ENCODE measurements at regions not wholly inside any gene's neighbourhood (a gene's known extent, or its start where the extent isn't known, plus 50 kb on each side); places are given as distances from the start of the nearest gene placed in this dataset.

DNA sequence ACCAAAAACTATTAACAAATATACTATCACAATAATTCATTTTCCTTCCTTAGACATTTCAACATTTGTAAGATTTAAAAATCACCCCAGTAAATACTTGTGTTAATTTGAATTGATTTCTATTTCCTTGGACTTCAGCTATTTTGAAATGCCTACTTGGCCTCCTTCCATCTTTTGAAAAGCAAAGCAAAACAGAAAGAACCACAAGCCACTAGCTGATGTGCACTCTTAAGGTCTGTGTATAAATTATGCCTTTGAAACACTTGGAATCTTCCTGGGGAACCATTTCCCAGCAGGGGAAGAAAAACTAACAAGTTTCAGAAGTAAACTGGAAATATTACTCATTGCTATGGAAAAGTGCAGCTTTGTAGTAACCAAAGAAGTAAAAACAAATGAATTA lies 139.8 kb downstream of the CLCN4 start:
- TF ChIP-seq RAD21 (IDR thresholded peaks at IDR 0.05; ENCODE audit: low read length) (no peak), POLR2A (IDR thresholded peaks at IDR 0.05; ENCODE audit: low read depth, low read length) (no peak), RFX5 (IDR thresholded peaks at IDR 0.05; ENCODE audit: low read depth, low read length) (no peak), SMC3 (IDR thresholded peaks at IDR 0.05; ENCODE audit: low read depth, low read length) (no peak), FOS (IDR thresholded peaks at IDR 0.05; ENCODE audit: low read depth, low read length) (no peak), CHD1 (IDR thresholded peaks at IDR 0.05; ENCODE audit: low read depth, low read length) (no peak), MXI1 (IDR thresholded peaks at IDR 0.05; ENCODE audit: borderline replicate concordance, low read depth, low read length) (no peak), MAFK (IDR thresholded peaks at IDR 0.05; ENCODE audit: low read depth, low read length) (no peak), CEBPB (IDR thresholded peaks at IDR 0.05; ENCODE audit: low read depth, low read length) (no peak), NFE2L2 (IDR thresholded peaks at IDR 0.05; ENCODE audit: low read depth, low read length) (no peak), BHLHE40 (IDR thresholded peaks at IDR 0.05; ENCODE audit: low read depth, low read length) (no peak)
- TF ChIP-seq, protein P1, sequence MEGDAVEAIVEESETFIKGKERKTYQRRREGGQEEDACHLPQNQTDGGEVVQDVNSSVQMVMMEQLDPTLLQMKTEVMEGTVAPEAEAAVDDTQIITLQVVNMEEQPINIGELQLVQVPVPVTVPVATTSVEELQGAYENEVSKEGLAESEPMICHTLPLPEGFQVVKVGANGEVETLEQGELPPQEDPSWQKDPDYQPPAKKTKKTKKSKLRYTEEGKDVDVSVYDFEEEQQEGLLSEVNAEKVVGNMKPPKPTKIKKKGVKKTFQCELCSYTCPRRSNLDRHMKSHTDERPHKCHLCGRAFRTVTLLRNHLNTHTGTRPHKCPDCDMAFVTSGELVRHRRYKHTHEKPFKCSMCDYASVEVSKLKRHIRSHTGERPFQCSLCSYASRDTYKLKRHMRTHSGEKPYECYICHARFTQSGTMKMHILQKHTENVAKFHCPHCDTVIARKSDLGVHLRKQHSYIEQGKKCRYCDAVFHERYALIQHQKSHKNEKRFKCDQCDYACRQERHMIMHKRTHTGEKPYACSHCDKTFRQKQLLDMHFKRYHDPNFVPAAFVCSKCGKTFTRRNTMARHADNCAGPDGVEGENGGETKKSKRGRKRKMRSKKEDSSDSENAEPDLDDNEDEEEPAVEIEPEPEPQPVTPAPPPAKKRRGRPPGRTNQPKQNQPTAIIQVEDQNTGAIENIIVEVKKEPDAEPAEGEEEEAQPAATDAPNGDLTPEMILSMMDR (conservative IDR thresholded peaks at IDR 0.05; ENCODE audit: low read depth, low read length): no peak
- TF ChIP-seq, protein P2, sequence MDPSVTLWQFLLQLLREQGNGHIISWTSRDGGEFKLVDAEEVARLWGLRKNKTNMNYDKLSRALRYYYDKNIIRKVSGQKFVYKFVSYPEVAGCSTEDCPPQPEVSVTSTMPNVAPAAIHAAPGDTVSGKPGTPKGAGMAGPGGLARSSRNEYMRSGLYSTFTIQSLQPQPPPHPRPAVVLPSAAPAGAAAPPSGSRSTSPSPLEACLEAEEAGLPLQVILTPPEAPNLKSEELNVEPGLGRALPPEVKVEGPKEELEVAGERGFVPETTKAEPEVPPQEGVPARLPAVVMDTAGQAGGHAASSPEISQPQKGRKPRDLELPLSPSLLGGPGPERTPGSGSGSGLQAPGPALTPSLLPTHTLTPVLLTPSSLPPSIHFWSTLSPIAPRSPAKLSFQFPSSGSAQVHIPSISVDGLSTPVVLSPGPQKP (IDR thresholded peaks at IDR 0.05; ENCODE audit: borderline replicate concordance, low read depth, low read length): no peak
- TF ChIP-seq, protein P3, sequence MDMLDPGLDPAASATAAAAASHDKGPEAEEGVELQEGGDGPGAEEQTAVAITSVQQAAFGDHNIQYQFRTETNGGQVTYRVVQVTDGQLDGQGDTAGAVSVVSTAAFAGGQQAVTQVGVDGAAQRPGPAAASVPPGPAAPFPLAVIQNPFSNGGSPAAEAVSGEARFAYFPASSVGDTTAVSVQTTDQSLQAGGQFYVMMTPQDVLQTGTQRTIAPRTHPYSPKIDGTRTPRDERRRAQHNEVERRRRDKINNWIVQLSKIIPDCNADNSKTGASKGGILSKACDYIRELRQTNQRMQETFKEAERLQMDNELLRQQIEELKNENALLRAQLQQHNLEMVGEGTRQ (IDR thresholded peaks at IDR 0.05; ENCODE audit: low read depth, low read length): no peak

All from IMR-90 (cell line).